ENCODE measurements at regions not wholly inside any gene's neighbourhood (a gene's known extent, or its start where the extent isn't known, plus 50 kb on each side); places are given as distances from the start of the nearest gene placed in this dataset.
"Not testable (repeated sequence)": the region's sequence is repeated elsewhere in the genome, so short reads cannot be mapped to it uniquely, and the experiment has no call there.

DNA sequence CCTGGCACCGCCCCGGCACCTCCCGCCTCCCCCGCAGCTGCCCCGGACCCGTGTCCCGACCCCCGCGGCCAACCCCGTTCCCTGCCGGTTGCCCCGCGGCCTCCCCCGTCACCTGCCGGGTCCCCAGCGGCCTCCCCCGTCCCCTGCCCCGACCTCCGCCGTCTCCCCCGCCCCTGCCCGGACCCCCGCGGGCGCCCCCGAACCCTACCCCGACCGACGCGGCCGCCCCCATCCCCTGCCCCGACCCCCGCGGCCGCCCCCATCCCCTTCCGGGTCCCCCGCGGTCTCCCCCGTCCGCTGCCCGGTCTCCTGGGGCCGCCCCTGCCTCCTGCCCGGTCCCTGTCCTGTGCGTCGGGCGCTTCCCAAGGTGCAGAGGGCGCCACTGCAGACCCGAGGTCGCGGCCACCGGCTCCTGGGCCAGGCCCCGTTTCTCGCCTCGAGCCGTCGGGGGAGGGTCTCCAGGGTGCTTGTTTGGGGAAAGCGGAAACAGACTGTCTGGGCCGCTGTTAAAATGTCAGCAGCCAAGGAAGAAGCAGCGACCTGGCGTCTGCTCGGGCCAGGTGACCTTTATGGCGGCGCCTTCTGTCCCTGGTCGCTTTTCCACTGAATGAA lies 51.6 kb upstream of the APOD start:
- not testable (repeated sequence) for DNase-seq (ENCODE audit: low read depth in 2 of 3, low spot score in 2 of 3)

GRCh38 chr3:195634426-195635261 lies 50.9 kb upstream of the APOD start:
- DNase-seq (ENCODE audit: low read depth in 2 of 3, low spot score in 2 of 3): not testable (repeated sequence)

All from activated CD8-positive, alpha-beta memory T cell treated with anti-CD3 and anti-CD28 coated beads for 48 hours (primary cell).